Activated CD4-positive, alpha-beta T cell treated with anti-CD3 and anti-CD28 coated beads, Interleukin-10, Interleukin-2, amounts not matched to agents 100 ng/mL and 50 ng/mL, durations not matched to agents 16 hours and 8 hours (primary cell): ENCODE measurements at regions not wholly inside any gene's neighbourhood (a gene's known extent, or its start where the extent isn't known, plus 50 kb on each side); places are given as distances from the start of the nearest gene placed in this dataset.
"Not testable (repeated sequence)": the region's sequence is repeated elsewhere in the genome, so short reads cannot be mapped to it uniquely, and the experiment has no call there.

ENCODE experiments used
- DNase-seq: peaks from one replicate; pipeline ENCODE4 v3.0.0-alpha.2; 2020

DNA sequence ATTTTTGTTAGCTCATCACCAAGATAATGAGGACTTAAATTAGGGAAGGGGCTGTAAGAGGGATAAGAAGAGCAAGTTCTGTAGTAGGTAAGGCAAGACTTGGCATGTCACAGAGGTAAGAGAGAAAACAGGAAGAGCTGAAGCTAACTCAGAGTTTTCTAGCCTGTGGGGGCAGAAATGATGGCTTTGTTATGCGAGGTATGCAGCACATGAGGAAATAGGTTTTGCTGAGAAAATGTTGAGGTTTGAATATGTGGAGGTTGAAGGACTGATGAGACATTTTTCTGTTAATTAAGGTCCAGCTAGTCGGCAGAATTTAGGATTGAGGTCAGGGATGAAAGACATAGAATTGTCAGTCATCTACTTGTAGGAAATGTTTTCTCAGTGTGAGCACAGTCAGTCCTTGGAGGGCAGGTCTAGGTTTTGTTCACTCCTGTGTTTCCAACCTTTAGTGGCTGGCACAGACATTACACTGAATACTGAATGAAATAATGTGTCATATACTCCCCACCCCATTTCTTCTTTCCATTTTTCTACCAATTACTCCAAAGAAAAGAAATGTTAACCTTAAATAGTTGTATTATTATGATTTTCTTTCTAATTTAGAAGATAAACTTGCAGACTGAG, 154.0 kb upstream of the AADAT start:
- no peak for DNase-seq

DNA sequence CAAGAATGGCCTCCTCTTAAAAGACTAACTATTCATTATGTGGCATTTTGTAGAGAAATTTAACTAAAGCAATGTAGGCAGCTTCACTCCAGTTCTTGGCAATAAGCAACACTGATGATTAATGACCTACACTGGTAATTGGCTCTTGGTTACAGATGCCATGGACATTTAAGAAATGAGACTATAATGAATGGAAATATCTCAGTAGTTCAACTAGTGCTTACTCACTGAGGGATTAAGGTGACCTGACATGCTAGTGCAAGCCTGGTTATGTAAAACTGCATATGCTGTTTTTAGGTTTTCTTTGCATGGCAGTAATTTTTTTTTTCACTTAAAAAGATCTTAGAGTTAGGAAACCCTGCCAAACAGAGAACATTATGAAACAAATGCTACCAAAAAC, 152.7 kb upstream of the AADAT start:
- DNase-seq = no peak

DNA sequence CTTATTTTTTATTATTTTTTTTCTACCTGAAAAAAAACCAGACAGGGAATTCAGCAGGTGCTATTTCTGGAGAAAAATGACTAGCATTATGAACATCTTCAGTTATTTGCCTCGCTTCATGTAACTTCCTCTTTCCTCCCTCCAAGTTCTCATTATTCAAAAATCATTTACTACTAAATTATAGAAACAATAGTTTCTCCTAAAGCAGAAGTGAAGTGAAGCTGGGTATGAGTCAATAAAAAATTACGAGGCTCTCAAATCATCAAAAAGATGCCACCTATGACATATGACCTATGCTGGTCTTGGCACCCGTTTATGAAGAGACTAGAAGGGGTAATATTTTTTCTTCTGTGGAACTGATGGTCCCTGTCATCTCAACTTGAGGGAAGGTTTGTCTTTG, 145.0 kb upstream of the AADAT start:
- DNase-seq = no peak

DNA sequence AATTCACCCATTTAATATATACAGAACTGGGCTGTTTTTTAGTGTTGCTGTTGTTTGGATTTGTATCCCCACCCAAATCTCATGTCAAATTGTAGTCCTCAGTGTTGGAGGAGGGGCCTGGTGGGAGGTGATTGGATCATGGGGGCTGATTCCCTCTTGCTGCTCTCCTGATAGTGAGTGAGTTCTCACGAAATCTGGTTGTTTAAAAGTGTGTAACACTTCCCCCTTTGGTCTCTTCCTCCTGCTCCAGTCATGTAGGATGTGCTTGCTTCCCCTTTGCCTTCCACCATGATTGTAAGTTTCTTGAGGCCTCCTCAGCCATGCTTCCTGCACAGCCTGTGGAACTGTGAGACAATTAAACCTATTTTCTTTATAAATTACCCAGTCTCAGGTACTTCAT, 141.6 kb upstream of the AADAT start:
- no peak for DNase-seq

DNA sequence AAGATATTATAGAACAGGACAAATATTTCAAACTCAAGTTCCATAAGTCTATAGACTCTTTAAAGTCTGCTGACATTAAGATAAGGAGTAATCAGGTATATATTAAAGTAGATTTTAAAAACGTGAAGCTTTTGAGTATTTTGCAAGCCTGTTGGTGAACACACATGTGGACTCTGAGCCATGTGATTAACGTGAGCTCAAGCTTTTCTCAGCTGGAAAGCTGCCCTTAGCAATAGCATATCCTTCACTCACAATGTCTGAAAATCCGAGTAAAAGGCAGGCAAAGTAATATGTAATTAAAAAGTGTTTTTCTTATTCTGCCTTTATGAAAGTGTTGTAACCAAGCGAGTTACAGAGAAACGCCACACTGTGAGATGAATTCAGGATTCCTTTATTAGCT, 140.5 kb upstream of the AADAT start:
- DNase-seq = no peak

DNA sequence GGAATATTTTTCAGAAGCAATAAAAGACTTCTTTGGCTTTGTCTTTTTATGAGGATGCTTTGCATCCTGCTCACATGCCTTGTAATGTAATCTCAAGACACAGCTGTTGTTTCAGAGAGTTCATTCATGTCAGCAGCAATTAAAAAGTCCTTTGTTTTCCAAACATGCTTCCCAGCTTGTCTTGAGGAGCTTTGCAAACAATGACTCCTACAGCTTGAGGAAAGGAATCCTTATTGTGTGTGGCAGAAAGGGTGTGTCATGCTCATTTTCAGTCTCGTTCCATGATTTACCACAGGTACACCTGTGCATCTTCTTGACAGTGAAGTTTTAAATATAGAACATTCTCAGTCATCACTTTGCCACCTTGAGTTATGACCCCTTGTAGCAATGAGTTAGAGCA, 139.2 kb upstream of the AADAT start:
- no peak for DNase-seq

DNA sequence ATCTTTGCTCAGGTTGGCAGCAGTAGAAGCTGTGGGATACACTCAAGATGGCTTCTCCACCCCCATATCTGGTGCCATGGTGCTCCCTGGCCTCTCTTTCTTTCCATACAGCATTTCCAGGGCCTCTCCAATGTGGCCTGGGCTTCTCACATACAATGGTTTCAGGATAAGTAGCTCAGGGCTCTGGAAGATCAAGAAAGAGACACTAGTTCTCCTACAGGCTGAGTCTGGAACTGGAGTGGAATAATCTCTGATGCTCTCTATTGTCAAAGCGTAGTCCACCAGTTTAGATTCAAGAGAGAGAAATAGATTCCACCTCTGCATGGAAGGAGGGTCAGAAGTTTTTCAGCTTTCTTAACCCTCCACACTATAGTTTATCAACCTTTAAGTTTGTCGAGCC, 138.2 kb upstream of the AADAT start:
- no peak for DNase-seq

DNA sequence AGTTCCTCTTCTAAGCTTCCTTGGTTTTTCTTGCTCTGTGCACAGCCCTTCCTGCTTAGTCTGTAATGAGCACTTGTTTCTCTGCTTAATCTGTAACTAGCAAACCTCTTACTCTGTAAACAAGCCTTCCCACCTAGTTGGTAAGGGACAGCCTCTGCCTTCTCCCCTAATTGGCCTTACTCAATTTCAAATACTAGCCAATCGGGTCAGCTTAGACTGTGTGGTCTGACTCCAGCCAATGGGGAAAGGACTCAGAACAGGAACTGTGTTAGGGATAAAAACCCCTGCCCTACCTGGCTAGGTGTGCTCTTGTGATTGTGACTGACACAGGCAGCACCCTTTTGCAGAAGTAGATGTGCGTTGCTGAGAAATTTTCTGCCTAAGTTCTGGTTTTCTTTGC, 136.5 kb upstream of the AADAT start:
- no peak for DNase-seq

DNA sequence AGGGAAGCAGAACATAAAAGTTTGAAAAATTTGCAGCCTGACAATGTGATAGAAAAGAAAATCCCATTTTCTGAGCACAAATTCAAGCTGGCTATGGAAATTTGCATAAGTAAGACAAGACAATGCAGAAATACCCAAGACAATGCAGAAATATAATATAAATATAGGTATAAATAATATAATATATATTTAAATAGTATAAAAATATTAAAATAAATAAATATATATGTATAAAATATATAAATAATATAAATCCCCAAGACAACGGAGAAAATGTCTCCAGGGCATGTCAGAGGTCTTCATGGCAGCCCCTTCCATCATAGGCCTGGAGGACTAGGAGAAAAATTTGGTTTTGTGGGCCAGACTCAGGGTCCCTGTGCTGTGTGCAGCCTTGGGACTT, 125.0 kb upstream of the AADAT start:
- DNase-seq = no peak

DNA sequence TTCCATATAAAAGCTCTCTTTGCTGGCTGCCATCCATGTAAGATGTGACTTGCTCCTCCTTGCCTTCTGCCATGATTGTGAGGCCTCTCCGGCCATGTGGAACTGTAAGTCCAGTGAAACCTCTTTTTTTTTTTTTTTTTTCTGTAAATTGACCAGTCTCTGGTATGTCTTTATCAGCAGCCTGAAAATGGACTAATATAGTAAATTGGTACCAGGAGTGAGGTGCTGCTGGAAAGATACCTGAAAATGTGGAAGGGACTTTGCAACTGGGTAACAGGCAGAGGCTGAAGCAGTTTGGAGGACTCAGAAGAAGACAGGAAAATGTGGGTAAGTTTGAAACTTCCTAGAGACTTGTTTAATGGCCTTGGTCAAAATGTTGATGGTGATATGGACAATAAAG, 124.3 kb upstream of the AADAT start:
- no peak for DNase-seq

DNA sequence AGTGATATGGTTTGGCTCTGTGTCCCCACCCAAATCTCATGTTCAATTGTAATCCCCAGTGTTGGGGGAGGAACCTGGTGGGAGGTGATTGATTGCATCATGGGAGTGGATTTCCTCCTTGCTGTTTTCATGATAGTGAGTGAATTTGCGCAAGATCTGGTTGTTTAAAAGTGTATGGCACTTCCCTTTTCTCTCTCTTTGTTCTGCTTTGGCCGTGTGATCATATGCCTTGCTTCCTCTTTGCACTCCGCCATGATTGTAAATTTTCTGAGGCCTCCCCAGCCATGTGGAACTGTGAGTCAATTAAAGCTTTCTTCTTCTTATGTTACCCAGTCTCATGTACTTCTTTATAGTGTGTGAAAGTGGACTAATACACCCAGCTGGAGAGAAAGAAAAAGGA, 113.0 kb upstream of the AADAT start:
- DNase-seq = no peak

DNA sequence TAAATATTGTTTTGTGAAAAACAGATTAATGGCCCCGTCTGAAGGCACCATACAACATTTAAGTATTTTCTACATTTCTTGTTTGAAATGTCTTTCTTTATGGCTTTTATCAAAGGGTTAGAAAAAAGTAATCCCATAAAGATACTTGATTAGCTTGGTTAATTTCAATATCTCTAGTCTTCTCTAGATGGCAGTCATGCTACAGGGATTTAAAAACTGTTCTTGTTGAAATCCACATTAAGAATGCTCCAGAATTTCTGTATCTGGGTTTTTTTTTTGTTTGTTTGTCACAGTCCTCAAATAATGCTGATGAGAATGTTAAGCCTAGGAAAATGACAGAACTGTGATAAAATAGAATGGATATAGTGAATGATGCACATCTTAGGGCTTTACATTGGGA, 109.0 kb upstream of the AADAT start:
- no peak for DNase-seq

DNA sequence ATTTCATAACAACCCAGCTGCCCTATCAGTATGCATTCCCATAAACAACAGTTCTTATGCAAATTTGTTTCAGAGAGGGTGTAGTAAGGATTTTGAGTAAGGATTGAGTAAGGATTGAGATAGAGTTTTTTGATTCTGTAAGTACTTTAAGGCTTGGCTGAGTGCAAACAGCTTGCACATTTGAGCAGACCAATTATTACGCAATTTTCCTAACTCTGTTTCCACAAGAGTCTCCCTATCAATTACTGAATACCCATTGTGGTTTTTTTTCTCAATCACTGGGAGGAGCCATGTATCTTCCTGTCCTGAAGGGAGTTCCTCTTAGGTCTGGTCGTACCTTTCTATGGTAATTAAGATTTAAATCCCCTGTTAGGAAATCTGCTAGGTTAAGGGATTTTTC, 105.0 kb upstream of the AADAT start:
- DNase-seq = not testable (repeated sequence)

DNA sequence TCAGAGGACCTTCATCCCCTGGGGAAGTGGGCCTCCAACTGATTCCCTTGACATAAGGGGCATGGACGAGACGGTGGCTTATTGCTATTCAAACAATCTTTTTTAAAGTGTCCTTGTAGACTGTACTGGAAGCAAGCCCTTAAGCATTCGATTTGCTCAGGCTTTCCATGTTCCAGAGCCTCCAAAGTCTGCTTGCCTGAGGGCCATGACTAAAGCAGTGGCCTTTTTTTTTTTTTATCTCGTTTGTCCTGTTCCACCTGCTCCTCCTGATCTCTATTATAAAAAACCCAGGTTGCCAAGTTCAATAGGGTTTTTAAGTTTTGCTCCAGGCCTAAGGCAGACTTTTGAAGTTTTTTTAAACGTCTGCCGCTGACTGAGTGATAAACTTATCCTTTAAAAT, 103.7 kb upstream of the AADAT start:
- no peak for DNase-seq

DNA sequence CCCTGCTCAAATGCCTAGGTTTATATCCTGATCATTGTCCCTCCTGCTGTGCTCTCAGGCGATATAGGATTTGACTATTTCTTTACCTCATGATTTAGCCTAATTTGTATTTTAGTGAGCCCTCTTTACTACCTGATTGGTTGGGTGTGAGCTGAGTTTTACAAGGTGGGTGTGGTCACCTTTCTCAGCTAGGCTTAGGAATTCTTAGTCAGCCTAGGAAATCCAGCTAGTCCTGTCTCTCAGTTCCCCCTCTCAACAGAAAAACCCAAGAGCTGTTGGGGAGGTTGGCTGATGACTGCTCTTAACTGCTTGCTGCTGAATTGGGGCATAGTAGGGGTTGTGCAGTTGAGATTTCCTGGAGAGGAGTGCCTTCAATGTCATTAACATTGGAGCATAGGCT, 100.5 kb upstream of the AADAT start:
- DNase-seq = no peak

DNA sequence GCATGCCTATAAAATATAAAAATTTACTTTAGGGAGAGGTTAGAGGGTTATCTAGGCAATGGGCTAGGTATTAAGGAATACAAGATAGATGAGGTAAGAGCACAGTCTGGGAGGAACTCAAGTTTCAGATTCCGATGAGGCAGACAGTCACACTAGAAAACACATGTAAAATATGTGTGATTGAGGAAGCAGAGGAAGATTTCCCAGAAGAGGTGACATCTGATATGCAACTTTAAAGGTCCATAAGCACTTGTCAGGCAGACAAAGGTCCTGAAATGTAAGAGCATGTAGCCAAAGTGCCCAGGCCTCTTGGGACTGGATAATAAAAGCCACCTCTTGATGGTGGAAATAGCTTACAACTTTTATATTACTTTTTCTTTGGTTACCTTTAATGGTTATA, 81.1 kb upstream of the AADAT start:
- DNase-seq = no peak

DNA sequence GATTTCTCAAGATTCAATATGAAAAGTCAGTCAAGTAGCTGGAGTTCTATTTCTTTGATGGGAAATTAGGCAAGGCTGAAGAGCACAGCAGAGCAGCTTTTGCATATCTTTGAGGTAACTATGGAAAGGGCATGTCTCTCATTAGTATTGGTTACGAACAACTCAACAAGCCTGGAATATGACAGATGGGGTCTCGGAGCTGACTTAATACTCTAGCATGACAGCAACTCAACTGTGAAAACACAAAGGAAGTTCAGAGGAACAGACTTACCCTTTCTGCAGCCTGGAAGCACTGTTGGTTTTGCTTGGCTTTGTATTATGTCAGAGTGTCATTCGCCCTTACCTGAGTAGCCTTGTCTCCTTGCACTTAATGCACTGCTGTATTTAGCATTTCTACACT, 79.9 kb upstream of the AADAT start:
- DNase-seq = no peak

DNA sequence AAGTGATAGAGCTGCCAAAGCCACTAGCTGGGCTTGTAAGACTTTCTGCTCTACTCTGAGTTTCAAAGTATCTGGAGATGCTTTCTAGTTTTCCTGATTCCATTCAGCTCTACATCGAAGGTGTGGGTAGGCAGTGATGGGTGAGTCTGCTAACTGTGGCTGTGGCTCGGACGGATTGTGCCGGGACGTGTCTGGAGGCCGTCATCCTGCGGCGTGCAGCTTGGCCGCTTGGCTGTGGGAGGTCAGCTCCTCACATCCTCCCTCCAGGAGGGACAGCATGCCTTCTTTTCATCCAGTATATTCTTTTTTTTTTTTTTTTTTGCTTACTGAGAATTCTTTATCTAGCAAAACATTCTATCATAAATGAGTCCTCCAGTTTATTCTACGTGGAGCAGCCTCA, 77.9 kb upstream of the AADAT start:
- no peak for DNase-seq

DNA sequence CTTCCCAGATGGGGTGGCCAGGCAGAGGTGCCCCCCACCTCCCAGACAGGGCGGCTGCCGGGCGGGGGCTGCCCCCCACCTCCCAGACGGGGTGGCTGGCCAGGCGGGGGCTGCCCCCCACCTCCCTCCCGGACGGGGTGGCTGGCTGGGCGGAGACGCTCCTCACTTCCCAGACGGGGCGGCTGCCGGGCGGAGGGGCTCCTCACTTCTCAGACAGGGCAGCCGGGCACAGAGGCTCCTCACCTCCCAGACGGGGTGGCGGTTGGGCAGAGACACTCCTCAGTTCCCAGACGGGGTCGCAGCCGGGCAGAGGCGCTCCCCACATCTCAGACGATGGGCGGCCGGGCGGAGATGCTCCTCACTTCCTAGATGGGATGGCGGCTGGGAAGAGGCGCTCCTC, 76.4 kb upstream of the AADAT start:
- not testable (repeated sequence) for DNase-seq

DNA sequence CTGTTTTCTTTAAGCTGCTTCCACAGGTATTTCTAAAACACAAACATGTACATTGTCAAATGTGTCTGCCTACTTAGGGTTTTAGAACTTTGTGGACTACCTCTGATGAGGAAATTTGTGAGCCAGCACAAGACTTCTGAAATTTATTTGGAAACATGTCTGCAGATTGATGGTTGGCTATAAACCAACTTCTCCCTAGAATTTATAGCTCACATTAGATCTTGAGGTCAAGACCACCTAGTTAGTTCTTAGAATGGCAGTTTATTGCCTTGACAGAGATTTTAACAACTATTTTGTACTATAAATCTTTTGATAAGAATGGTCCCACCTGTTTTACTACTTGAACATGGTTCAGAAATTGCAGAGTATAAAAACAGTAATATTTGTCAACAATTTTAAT, 72.7 kb upstream of the AADAT start:
- no peak for DNase-seq

DNA sequence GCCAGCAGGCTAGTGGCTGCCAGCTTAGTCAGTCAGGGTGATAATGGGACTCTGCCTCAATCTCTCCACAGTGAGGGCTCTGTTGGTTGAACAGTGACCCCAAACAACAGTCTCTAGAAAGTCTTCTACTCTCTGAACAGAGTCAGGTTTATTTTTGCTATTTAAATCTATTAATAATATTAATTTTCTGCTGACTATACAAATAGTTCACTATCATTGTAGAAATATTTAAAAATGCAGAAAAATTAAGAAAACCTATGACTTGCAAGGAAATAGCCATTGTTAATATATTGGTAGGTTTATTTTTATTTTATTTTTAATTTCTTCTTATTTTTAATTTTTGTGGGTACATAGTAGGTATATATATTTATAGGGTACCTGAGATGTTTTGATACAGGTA, 67.9 kb upstream of the AADAT start:
- no peak for DNase-seq

DNA sequence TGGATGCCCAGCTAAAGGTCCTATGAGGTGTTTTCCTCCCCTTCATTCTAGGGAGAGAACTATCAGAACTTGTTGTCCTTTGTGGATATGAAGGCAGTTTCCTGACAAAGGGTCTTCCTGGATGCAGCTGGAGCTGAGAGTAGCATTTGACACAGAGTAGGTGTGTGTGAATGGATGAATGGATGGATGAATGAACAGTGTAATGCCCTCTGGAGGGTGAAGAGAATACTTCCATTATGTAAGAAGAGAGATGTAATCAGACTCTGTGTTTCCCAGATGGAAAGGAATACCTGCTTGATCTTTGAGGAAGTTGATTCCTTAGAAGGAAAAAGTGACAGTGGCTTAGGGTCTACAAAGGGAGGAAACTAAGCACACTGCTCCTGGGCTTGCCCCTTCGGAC, 55.4 kb upstream of the AADAT start:
- DNase-seq = no peak

DNA sequence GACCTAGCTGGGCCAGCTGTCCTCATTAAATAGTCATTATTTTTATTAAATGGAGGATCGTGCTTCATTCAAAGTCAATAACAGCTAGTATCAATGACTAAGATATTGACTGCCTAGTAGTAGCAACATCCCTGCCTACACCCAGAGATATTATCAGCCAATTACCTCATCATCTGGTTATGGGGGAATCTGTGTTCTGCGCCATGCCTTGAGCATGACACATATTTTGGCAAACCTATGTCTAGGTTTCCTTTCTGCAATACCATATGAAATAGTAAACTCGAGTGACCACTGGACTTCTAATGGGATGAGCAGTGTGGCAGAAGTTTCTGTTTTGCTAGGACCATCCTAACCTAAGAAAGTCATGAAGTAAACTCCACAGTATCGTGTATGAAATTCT, 50.0 kb upstream of the AADAT start:
- DNase-seq = no peak
